Aorta (tissue), 5 donors: ENCODE measurements at regions not wholly inside any gene's neighbourhood (a gene's known extent, or its start where the extent isn't known, plus 50 kb on each side); places are given as distances from the start of the nearest gene placed in this dataset.
"Not testable (repeated sequence)": the region's sequence is repeated elsewhere in the genome, so short reads cannot be mapped to it uniquely, and the experiment has no call there.

Source experiments
- ATAC-seq: fragments of 200-7000 bp; cut with Tn5 transposase; one replicate; pipeline ENCODE4 v1.9.1; 2022; ENCODE audit warnings: moderate library complexity; ENCODE audit not compliant: low FRiP score
- DNase-seq, 2 donors: peaks; one replicate each; pipeline ENCODE4 v3.0.0-alpha.2; 2020
- H3K27ac ChIP-seq, 2 donors: one replicate each; pipeline ENCODE4 v1.5.1; 2013; ENCODE audit warnings: low read length in 2 of 2, mild to moderate bottlenecking in 2 of 2, moderate library complexity in 2 of 2, control low read depth in 1 of 2, inconsistent platforms in 1 of 2, low read depth in 1 of 2
- H3K27me3 ChIP-seq, 2 donors: one replicate each; pipeline ENCODE4 v1.6.1; 2013; ENCODE audit warnings: control low read depth in 1 of 2, low read length in 1 of 2, mild to moderate bottlenecking in 1 of 2, moderate library complexity in 1 of 2; ENCODE audit not compliant: insufficient read depth in 2 of 2, control insufficient read depth in 1 of 2
- H3K36me3 ChIP-seq, 2 donors: one replicate each; pipeline ENCODE4 v1.6.1; 2013; ENCODE audit warnings: control low read depth in 1 of 2, low read length in 1 of 2, mild to moderate bottlenecking in 1 of 2; ENCODE audit not compliant: insufficient read depth in 2 of 2, control insufficient read depth in 1 of 2
- H3K4me1 ChIP-seq, 2 donors: one replicate each; pipeline ENCODE4 v1.6.1; 2013; ENCODE audit warnings: low read length in 2 of 2, control low read depth in 1 of 2, mild to moderate bottlenecking in 1 of 2, moderate library complexity in 1 of 2; ENCODE audit not compliant: insufficient read depth in 2 of 2, control insufficient read depth in 1 of 2
- H3K4me3 ChIP-seq, 2 donors: one replicate each; pipeline ENCODE4 v1.5.1; 2013; ENCODE audit warnings: low read length in 2 of 2, control low read depth in 1 of 2, mild to moderate bottlenecking in 1 of 2
- H3K9me3 ChIP-seq: one replicate; pipeline ENCODE4 v1.6.1; 2013; ENCODE audit warnings: mild to moderate bottlenecking, low read length; ENCODE audit not compliant: control insufficient read depth
- WGBS, 2 donors: extraction: QIAGEN DNeasy Blood & Tissue Kit; methylation state at CpG; one replicate each; pipeline ENCODE4 v1.1.7; 2013; 5-methylcytosine and 5-hydroxymethylcytosine counted together
- intact Hi-C, 2 donors: fragments of 100-400 bp; cut with DNase I; formaldehyde crosslinking; loops; one replicate each; pipeline versions ENCODE4 v1.14.2 to v1.15.0; 2022
- donor health status: healthy with polysubstance abuse.
- donor health status: Bipolar disorder and iron deficiency.
- donor health status: DM: no; HTN: no; CAD: no.
- donor health status: DM: no; HTN: no; CAD: no.
- donor health status: DM: yes; HTN: yes; CAD: no.

DNA sequence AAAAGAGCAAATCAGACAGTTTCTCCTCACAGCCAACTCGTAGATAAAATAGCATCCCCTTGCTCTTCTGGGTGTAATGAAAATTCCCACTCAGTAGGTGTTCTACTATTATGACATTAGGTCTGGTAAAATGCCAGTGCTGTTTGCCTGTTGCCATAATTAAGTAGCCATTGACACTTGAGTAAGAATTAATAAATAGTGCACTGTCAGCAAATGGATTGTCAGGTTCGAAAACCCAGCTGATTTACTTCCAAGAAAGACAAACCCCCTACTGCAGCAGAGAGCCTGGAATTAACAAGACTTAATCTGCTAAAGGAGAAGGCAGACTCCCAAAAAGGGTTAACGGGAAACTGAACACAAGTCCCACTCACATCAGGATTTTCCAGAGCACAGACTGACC is 182.0 kb downstream of the PRKX start:
- H3K27me3 ChIP-seq, H3K36me3 ChIP-seq, H3K4me1 ChIP-seq, H3K27ac ChIP-seq, ATAC-seq, H3K9me3 ChIP-seq, H3K4me3 ChIP-seq, DNase-seq, intact Hi-C loops: not testable (repeated sequence)
- 68 to 80% methylated on average over 3 of the region's 3 CpGs for WGBS, 2 donors

DNA sequence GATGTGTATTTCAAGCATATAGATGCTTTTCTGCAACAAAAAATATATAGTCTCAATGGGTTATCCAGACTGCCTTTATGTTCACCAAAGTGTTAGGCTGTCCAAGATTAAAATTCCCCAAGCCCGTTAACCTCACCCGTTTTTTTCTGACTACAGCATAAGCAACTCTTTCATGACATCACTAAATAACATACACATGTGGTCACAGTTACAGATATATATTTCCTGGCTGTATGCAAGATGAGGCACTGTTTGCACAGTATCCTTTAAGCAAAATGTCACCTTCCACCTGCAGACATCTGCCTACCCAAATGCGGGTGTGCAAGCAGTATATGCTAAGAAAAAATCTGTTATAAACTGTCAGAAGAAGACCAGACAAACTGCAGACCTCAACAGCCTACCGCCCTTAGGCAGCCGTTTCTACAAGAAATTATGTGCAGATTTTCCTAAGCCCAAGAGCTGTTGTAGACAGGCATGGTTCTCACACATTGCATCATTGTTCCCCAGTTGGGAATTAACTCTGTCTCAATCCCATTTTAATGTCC is 183.1 kb upstream of the MXRA5 start:
- H3K27me3 ChIP-seq, result no peaks in the 10 kb centered on the region
- H3K4me1 ChIP-seq, result no peaks in the 10 kb centered on the region
- intact Hi-C loops, result no loop called here
- H3K36me3 ChIP-seq, result no peaks in the 10 kb centered on the region
- ATAC-seq, result no peak
- DNase-seq, result no peak
- H3K9me3 ChIP-seq, result no peaks in the 10 kb centered on the region
- no peak overlapping the region for H3K27ac ChIP-seq
- H3K4me3 ChIP-seq, result no peak overlapping the region
- WGBS, 2 donors, result 48 to 70% methylated on average over 5 of the region's 5 CpGs

DNA sequence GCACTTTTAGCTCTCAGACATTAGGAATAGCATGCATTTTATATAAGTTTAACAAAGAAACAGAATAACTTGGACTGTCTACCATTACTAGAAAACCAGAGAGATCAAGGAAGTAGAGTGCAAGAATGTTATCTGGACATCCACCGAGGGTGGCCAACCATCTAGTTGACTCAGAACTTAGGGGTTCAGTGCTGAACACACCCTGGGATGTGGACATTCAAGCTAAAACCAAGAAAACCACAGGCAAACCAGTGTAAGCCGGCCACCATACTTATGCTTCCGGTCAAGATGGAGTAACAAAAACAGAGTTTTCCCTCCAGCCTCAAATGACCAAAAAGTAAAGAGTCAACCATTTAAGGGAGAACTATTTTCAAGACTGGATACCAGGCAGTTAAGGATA is 181.4 kb upstream of the MXRA5 start:
- Histone ChIP-seq H3K27me3 (no peaks in the 10 kb centered on the region), H3K27ac (no peak overlapping the region), H3K4me1 (no peaks in the 10 kb centered on the region), H3K9me3 (no peaks in the 10 kb centered on the region), H3K36me3 (no peaks in the 10 kb centered on the region), H3K4me3 (no peak overlapping the region)
- intact Hi-C loops, result no loop called here
- DNase-seq (no peak), ATAC-seq (no peak)
- WGBS, 2 donors, result 91 to 93% methylated on average over 3 of the region's 3 CpGs

DNA sequence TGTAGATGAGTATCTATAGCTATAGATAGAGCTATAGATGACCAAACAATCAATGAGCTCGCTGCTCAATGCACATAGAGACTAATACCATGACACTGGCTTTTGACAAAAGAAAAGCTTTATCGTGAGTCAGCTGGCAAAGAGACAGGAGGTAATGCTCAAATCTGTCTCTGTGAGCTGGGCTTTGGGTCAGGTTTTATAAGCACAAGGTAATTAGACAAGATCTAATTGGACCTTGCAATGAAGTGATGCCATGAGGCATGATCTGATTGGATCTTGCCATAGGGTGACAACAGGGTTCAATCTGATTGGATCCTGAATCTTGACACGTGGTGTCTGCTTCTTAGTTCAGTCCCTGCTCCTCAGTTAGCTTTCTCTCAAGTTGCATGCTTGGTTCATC is 180.7 kb upstream of the MXRA5 start:
- H3K36me3 ChIP-seq, result no peaks in the 10 kb centered on the region
- H3K4me1 ChIP-seq, result no peaks in the 10 kb centered on the region
- no peak overlapping the region for H3K27ac ChIP-seq
- no peak for DNase-seq
- intact Hi-C loops, result no loop called here
- H3K4me3 ChIP-seq, result no peak overlapping the region
- no peak for ATAC-seq
- H3K9me3 ChIP-seq, result no peaks in the 10 kb centered on the region
- H3K27me3 ChIP-seq, result no peaks in the 10 kb centered on the region
- 69 to 82% methylated on average over 3 of the region's 3 CpGs for WGBS, 2 donors

DNA sequence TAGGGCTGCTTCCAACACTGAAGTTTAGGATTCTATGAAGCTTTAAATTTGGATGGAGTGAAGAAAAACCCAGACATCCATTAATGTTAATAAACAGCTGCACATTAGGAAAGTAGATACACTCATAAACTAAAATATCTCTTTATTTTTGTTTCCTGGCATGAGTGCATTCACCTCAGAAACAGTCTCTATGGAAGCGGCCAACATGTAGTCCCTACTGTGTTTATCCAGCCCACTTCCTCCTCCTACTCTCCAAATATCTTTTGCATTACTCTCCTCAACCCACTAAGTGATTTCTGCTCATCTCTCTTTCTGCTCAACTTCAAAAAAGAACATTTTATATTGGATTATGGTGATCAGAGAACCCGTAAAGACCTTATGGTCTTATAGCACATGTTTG is 180.3 kb upstream of the MXRA5 start:
- Histone ChIP-seq H3K27ac (no peak overlapping the region), H3K4me1 (no peaks in the 10 kb centered on the region), H3K36me3 (no peaks in the 10 kb centered on the region), H3K4me3 (no peak overlapping the region), H3K27me3 (no peaks in the 10 kb centered on the region), H3K9me3 (no peaks in the 10 kb centered on the region)
- WGBS, 2 donors, result 75 to 84% methylated on average over 2 of the region's 2 CpGs
- intact Hi-C loops, result no loop called here
- no peak for DNase-seq
- no peak for ATAC-seq

DNA sequence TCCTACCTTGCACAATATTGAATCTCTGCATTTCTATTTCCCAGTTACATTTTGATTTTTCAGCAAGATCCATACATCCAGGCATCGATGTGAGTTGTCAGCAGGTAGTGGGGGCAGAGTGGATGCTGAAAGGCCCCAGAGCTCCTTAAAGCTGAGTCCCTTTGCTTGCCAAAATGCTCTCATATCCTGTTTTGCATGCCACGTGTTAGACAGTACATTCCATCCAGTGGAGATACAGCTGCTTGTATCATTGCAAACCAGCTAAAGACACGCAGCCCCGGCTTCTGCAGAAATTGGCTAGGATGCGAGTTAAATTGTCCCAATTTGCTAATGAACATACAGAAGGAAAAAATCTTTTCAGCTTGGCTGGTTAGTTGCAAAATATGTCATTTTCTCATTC is 179.6 kb upstream of the MXRA5 start:
- WGBS, 2 donors, result 57 to 61% methylated on average over 5 of the region's 5 CpGs
- Histone ChIP-seq H3K9me3 (no peaks in the 10 kb centered on the region), H3K4me1 (no peaks in the 10 kb centered on the region), H3K27me3 (no peaks in the 10 kb centered on the region), H3K36me3 (no peaks in the 10 kb centered on the region), H3K27ac (no peak overlapping the region), H3K4me3 (no peak overlapping the region)
- DNase-seq, result no peak
- no peak for ATAC-seq
- intact Hi-C loops, result no loop called here

DNA sequence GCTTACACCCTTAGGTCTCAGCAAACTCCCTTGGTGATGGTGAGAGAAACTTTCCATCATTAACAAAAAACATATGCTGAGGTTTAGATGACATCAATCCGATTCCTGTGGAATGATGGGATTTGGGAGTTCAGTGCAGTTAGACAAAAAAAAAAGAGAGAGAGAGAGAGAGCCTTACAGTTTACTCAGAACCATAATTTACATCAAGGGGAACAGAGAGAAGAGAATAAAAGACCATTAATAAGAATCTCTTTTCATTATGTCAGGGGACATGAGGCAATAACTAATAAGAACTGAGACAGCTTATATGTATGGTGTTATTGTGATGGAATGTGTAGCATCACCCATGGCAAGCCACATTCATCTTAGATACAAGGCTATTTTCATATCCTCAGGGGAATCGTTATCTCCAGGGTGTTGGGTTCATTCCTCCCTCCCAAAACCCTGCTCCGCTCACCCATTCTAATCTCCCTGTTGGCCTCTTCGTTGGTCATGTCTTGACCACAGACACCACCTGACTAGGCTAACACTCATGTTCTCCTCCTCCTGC is 175.7 kb upstream of the MXRA5 start:
- Histone ChIP-seq H3K36me3 (no peaks in the 10 kb centered on the region), H3K27me3 (no peaks in the 10 kb centered on the region), H3K27ac (no peak overlapping the region), H3K4me3 (no peak overlapping the region), H3K4me1 (no peaks in the 10 kb centered on the region), H3K9me3 (no peaks in the 10 kb centered on the region)
- intact Hi-C loops, result no loop called here
- 59 to 66% methylated on average over 4 of the region's 4 CpGs for WGBS, 2 donors
- no peak for DNase-seq
- ATAC-seq, result no peak

DNA sequence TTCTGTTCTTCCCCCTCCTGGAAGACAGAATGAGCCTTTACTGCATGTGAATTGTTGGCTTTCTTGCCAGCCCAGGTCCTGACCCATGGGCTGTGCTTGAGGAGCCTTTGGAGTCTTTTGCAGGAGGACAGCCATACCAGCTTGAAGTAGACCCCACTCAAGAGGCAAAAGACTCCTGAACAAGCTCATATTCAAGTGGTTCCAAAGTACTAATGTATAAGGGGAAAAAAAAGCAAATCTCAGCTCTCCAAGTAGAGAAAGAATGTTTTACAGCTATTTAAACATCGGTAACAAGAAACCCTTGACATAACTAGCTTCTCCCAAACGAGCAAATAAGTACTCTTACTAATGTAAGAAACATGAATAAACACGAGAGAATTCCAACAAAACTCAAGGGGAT is 174.9 kb upstream of the MXRA5 start:
- Histone ChIP-seq H3K36me3 (no peaks in the 10 kb centered on the region), H3K27me3 (no peaks in the 10 kb centered on the region), H3K4me1 (no peaks in the 10 kb centered on the region), H3K4me3 (no peak overlapping the region), H3K9me3 (no peaks in the 10 kb centered on the region), H3K27ac (no peak overlapping the region)
- intact Hi-C loops, result no loop called here
- no peak for DNase-seq
- WGBS, 2 donors, result 10 to 14% methylated on average over 3 of the region's 3 CpGs
- ATAC-seq, result no peak

DNA sequence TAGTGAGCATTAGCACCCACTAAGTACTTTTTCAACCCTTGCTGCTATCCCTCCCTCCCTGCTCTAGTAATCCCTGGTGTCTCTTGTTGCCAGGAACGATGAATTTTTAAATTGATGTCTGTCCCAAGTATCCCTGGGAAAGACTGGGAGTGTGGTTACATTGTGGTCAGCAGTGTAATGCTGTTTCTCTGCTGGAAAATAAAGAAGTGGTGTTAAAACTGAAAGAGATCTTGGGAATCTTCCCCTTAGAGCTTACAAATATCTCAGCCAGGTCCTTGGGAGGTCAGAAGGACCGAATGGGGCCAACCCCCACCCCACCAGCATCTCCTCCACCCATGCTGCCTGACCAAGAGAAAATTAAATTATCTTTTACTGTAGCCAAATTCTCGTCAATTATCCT is 174.5 kb upstream of the MXRA5 start:
- ATAC-seq, result no peak
- Histone ChIP-seq H3K9me3 (no peaks in the 10 kb centered on the region), H3K4me3 (no peak overlapping the region), H3K36me3 (no peaks in the 10 kb centered on the region), H3K27ac (no peak overlapping the region), H3K27me3 (no peaks in the 10 kb centered on the region), H3K4me1 (no peaks in the 10 kb centered on the region)
- 53 to 67% methylated on average over 3 of the region's 3 CpGs for WGBS, 2 donors
- DNase-seq, result no peak
- intact Hi-C loops, result no loop called here
